Osteocyte (in vitro differentiated cells): ENCODE measurements at regions not wholly inside any gene's neighbourhood (a gene's known extent, or its start where the extent isn't known, plus 50 kb on each side); places are given as distances from the start of the nearest gene placed in this dataset.

Experiments used
- DNase-seq: peaks from one replicate; pipeline ENCODE4 v3.0.0; 2021; ENCODE audit warnings: mixed read lengths; ENCODE audit not compliant: unreplicated experiment; ENCODE audit errors: extremely low spot score
- H3K27ac Mint-ChIP-seq: one replicate; pipeline ENCODE4 v1.8.0; 2021; ENCODE audit warnings: mild to moderate bottlenecking, mixed read lengths; ENCODE audit not compliant: unreplicated experiment
- H3K27me3 Mint-ChIP-seq: one replicate; pipeline ENCODE4 v1.8.0; 2021; ENCODE audit warnings: mixed read lengths; ENCODE audit not compliant: unreplicated experiment
- H3K36me3 Mint-ChIP-seq: one replicate; pipeline ENCODE4 v1.8.0; 2021; ENCODE audit warnings: mixed read lengths; ENCODE audit not compliant: unreplicated experiment
- H3K4me1 Mint-ChIP-seq: one replicate; pipeline ENCODE4 v1.8.0; 2021; ENCODE audit warnings: mixed read lengths; ENCODE audit not compliant: unreplicated experiment
- H3K4me3 Mint-ChIP-seq: one replicate; pipeline ENCODE4 v1.8.0; 2021; ENCODE audit warnings: mild to moderate bottlenecking, moderate library complexity, mixed read lengths; ENCODE audit not compliant: unreplicated experiment
- H3K9me3 Mint-ChIP-seq: one replicate; pipeline ENCODE4 v1.8.0; 2021; ENCODE audit warnings: mixed read lengths; ENCODE audit not compliant: unreplicated experiment
- CTCF ChIP-seq: fragments of 200-600 bp; sonication (generic); IDR thresholded peaks from 2 replicates; pipeline ENCODE4 v1.5.0; 2021; ENCODE audit warnings: antibody characterized with exemption, mild to moderate bottlenecking, moderate library complexity

- H3K27ac Mint-ChIP-seq, result no peak overlapping the region
- H3K9me3 Mint-ChIP-seq, result peaks cover 13% of the 10 kb centered on the region
- no peak for TF ChIP-seq CTCF
Observed at GRCh38 chr10:128456271-128456670, 330.0 kb upstream of the MKI67 start.

GRCh38 chr10:128457136-128457535 lies 330.9 kb upstream of the MKI67 start:
- Mint-ChIP-seq H3K4me3 (no peak overlapping the region), H3K36me3 (no peaks in the 10 kb centered on the region), H3K9me3 (peaks cover 19% of the 10 kb centered on the region), H3K4me1 (no peaks in the 10 kb centered on the region), H3K27ac (no peak overlapping the region), H3K27me3 (no peaks in the 10 kb centered on the region)
- TF ChIP-seq CTCF, result no peak
- no peak for DNase-seq

More at GRCh38 chr10:128456271-128456670, 330.0 kb upstream of the MKI67 start:
- DNase-seq, result no peak
- Mint-ChIP-seq H3K27me3 (no peaks in the 10 kb centered on the region), H3K4me3 (no peak overlapping the region), H3K36me3 (no peaks in the 10 kb centered on the region), H3K4me1 (no peaks in the 10 kb centered on the region)

- Mint-ChIP-seq H3K4me1 (no peaks in the 10 kb centered on the region), H3K27ac (no peak overlapping the region), H3K9me3 (peaks cover 33% of the 10 kb centered on the region), H3K4me3 (no peak overlapping the region), H3K27me3 (no peaks in the 10 kb centered on the region), H3K36me3 (no peaks in the 10 kb centered on the region)
- TF ChIP-seq CTCF, result no peak
- no peak for DNase-seq
Observed at GRCh38 chr10:128461991-128462390, 335.8 kb upstream of the MKI67 start.

GRCh38 chr10:128462844-128463243 lies 336.6 kb upstream of the MKI67 start:
- no peak for DNase-seq
- Mint-ChIP-seq H3K36me3 (no peaks in the 10 kb centered on the region), H3K4me1 (no peaks in the 10 kb centered on the region), H3K9me3 (peaks cover 35% of the 10 kb centered on the region), H3K4me3 (no peak overlapping the region), H3K27ac (no peak overlapping the region), H3K27me3 (no peaks in the 10 kb centered on the region)
- TF ChIP-seq CTCF, result no peak

- DNase-seq, result peak; percentile 97
Observed at GRCh38 chr10:128463991-128464760, 338.0 kb upstream of the MKI67 start.

More at GRCh38 chr10:128463991-128464760, 338.0 kb upstream of the MKI67 start:
- no peak for TF ChIP-seq CTCF
- Mint-ChIP-seq H3K4me1 (no peaks in the 10 kb centered on the region), H3K27me3 (no peaks in the 10 kb centered on the region), H3K27ac (no peak overlapping the region), H3K9me3 (peaks cover 33% of the 10 kb centered on the region), H3K36me3 (no peaks in the 10 kb centered on the region), H3K4me3 (no peak overlapping the region)
